PC-9 (cell line): ENCODE measurements at regions not wholly inside any gene's neighbourhood (a gene's known extent, or its start where the extent isn't known, plus 50 kb on each side); places are given as distances from the start of the nearest gene placed in this dataset.
A peak's percentile ranks its signal among the peaks of the same experiment; 100 is the strongest.

ENCODE experiments used
- BruUV-seq: library from RNA; stranded (reverse); fragments of 400-500 nt; replicated peaks from 2 replicates; lab custom pipeline; 2021; lab: Mats Ljungman, UMichigan
- CTCF ChIA-PET: fragments of 300-600 bp; sonication (Branson Sonifier 250); formaldehyde crosslinking; loops from one replicate; lab custom pipeline; 2022; ENCODE audit warnings: antibody characterized with exemption; lab: Charles Lee
- POLR2A ChIA-PET: fragments of 300-600 bp; sonication (Branson Sonifier 250); formaldehyde crosslinking; loops from one replicate; lab custom pipeline; 2022; ENCODE audit warnings: antibody characterized with exemption; ENCODE audit not compliant: unreplicated experiment; lab: Charles Lee
- DNase-seq, 2 experiments: peaks; one replicate each; pipeline versions ENCODE4 v3.0.0 to v3.0.0-alpha.2; 2015 to 2022; ENCODE audit warnings: mixed read lengths in 1 of 2
- H2AFZ ChIP-seq: fragments of 200-600 bp; sonication (generic); 2 replicates; pipeline ENCODE4 v1.8.1; 2017; ENCODE audit warnings: antibody characterized with exemption
- H3F3A ChIP-seq: fragments of 200-600 bp; sonication (generic); 2 replicates; pipeline ENCODE4 v1.8.1; 2017; ENCODE audit warnings: antibody characterized with exemption, mild to moderate bottlenecking, low read depth; ENCODE audit not compliant: insufficient read depth
- H3K27ac ChIP-seq: fragments of 200-600 bp; sonication (generic); 2 replicates; pipeline ENCODE4 v1.6.1; 2016; ENCODE audit warnings: mixed run types
- H3K27me3 ChIP-seq: fragments of 200-600 bp; sonication (generic); 2 replicates; pipeline ENCODE4 v1.6.1; 2016; ENCODE audit warnings: low read depth, mixed run types; ENCODE audit not compliant: insufficient read depth
- H3K36me3 ChIP-seq: fragments of 200-600 bp; sonication (generic); 2 replicates; pipeline ENCODE4 v1.6.1; 2016; ENCODE audit warnings: low read depth, mixed run types
- H3K4me1 ChIP-seq: fragments of 200-600 bp; sonication (generic); replicated peaks from 2 replicates; pipeline ENCODE4 v1.6.1; 2016; ENCODE audit warnings: mixed run types; ENCODE audit not compliant: insufficient read depth
- H3K4me2 ChIP-seq: fragments of 200-600 bp; sonication (generic); 2 replicates; pipeline ENCODE4 v1.6.1; 2017; ENCODE audit warnings: mixed run types
- H3K4me3 ChIP-seq: fragments of 200-600 bp; sonication (generic); 2 replicates; pipeline ENCODE4 v1.6.1; 2016; ENCODE audit warnings: mixed run types
- H3K79me2 ChIP-seq: fragments of 200-600 bp; sonication (generic); 2 replicates; pipeline ENCODE4 v1.6.1; 2017; ENCODE audit warnings: low read depth, mixed run types
- H3K9me2 ChIP-seq: fragments of 200-600 bp; sonication (generic); 2 replicates; pipeline ENCODE4 v1.8.1; 2017; ENCODE audit warnings: mild to moderate bottlenecking; ENCODE audit not compliant: insufficient read depth
- H3K9me3 ChIP-seq: fragments of 200-600 bp; sonication (generic); 2 replicates; pipeline ENCODE4 v1.8.1; 2016; ENCODE audit warnings: low read depth; ENCODE audit not compliant: insufficient read depth
- H4K20me1 ChIP-seq: fragments of 200-600 bp; sonication (generic); 2 replicates; pipeline ENCODE4 v1.8.1; 2017; ENCODE audit not compliant: insufficient read depth
- CTCF ChIP-seq: fragments of 200-600 bp; sonication (generic); conservative IDR thresholded peaks from 2 replicates; pipeline ENCODE4 v1.6.1; 2017; ENCODE audit warnings: mixed run types, antibody characterized with exemption, mild to moderate bottlenecking, moderate library complexity
- EZH2 ChIP-seq: fragments of 200-600 bp; sonication (generic); IDR thresholded peaks from 2 replicates; pipeline ENCODE4 v1.8.0; 2017; ENCODE audit warnings: antibody characterized with exemption, low read depth
- intact Hi-C: fragments of 100-400 bp; cut with micrococcal nuclease; formaldehyde crosslinking; loops from one replicate; pipeline ENCODE4 v1.10.0; 2022; ENCODE audit not compliant: unreplicated experiment

GRCh38 chrX:128581615-128582014 lies 529.4 kb upstream of the ACTRT1 start:
- Histone ChIP-seq H3K27ac (no peak overlapping the region), H3K9me2 (no peaks in the 10 kb centered on the region), H3K4me3 (no peak overlapping the region), H3K4me1 (no peaks in the 10 kb centered on the region), H3K79me2 (no peaks in the 10 kb centered on the region), H2AFZ (no peak overlapping the region), H3K4me2 (no peak overlapping the region), H4K20me1 (no peaks in the 10 kb centered on the region), H3K27me3 (no peaks in the 10 kb centered on the region), H3K9me3 (no peaks in the 10 kb centered on the region), H3K36me3 (no peaks in the 10 kb centered on the region), H3F3A (no peaks in the 10 kb centered on the region)
- no TSS peak for BruUV-seq
- CTCF ChIA-PET: no interaction called here
- intact Hi-C loops: no loop called here
- no peak for TF ChIP-seq CTCF
- TF ChIP-seq EZH2: no peak
- POLR2A ChIA-PET: no interaction called here
- no peak for DNase-seq

- no peak overlapping the region for H2AFZ ChIP-seq
- ChIA-PET CTCF (no interaction called here), POLR2A (no interaction called here)
- no peaks in the 10 kb centered on the region for H3K9me3 ChIP-seq
- no peaks in the 10 kb centered on the region for H3K4me1 ChIP-seq
- H3K9me2 ChIP-seq: no peaks in the 10 kb centered on the region
- TF ChIP-seq EZH2: no peak
- TF ChIP-seq CTCF: no peak
- intact Hi-C loops: no loop called here
- H3F3A ChIP-seq: no peaks in the 10 kb centered on the region
- H3K27ac ChIP-seq: no peak overlapping the region
- no TSS peak for BruUV-seq
- H4K20me1 ChIP-seq: no peaks in the 10 kb centered on the region
- no peak for DNase-seq
- H3K4me3 ChIP-seq: no peak overlapping the region
- H3K4me2 ChIP-seq: no peak overlapping the region
- no peaks in the 10 kb centered on the region for H3K27me3 ChIP-seq
- no peaks in the 10 kb centered on the region for H3K79me2 ChIP-seq
- H3K36me3 ChIP-seq: no peaks in the 10 kb centered on the region
Measured at GRCh38 chrX:128543114-128543513, 490.9 kb upstream of the ACTRT1 start.

- no peaks in the 10 kb centered on the region for H3K9me2 ChIP-seq
- no peaks in the 10 kb centered on the region for H3K4me1 ChIP-seq
- no peak overlapping the region for H3K4me2 ChIP-seq
- CTCF ChIA-PET: no interaction called here
- no peak overlapping the region for H3K4me3 ChIP-seq
- TF ChIP-seq EZH2 (no peak), CTCF (peak; percentile 69)
- H3K27ac ChIP-seq: no peak overlapping the region
- DNase-seq: peak in 1 of 2 experiments; percentile 0
- H3K36me3 ChIP-seq: no peaks in the 10 kb centered on the region
- BruUV-seq: no TSS peak
- intact Hi-C loops: loop anchor here (10.0 kb wide), 1 partner anchor 1754 kb away; no protein-coding TSS in a partner anchor
- H3K9me3 ChIP-seq: no peaks in the 10 kb centered on the region
- H3K79me2 ChIP-seq: no peaks in the 10 kb centered on the region
- no peak overlapping the region for H2AFZ ChIP-seq
- POLR2A ChIA-PET: no interaction called here
- H4K20me1 ChIP-seq: no peaks in the 10 kb centered on the region
- H3K27me3 ChIP-seq: no peaks in the 10 kb centered on the region
- H3F3A ChIP-seq: no peaks in the 10 kb centered on the region
Measured at GRCh38 chrX:128518508-128518907, 466.3 kb upstream of the ACTRT1 start.
